Breast epithelium (tissue), 4 donors: ENCODE measurements at regions not wholly inside any gene's neighbourhood (a gene's known extent, or its start where the extent isn't known, plus 50 kb on each side); places are given as distances from the start of the nearest gene placed in this dataset.

Experiments
- DNase-seq, 2 donors: peaks; one replicate each; pipeline ENCODE4 v3.0.0-alpha.2; 2019; ENCODE audit warnings: low spot score in 2 of 2
- H3K27ac ChIP-seq, 2 donors: fragments of 200-600 bp; sonication (generic) in 1 of 2; one replicate each; pipeline ENCODE4 v1.5.1; 2016 to 2019; ENCODE audit warnings: mild to moderate bottlenecking in 1 of 2
- H3K27me3 ChIP-seq, 2 donors: fragments of 200-600 bp; sonication (generic) in 1 of 2; one replicate each; pipeline versions ENCODE4 v1.5.1 to v1.6.0; 2017 to 2019; ENCODE audit warnings: control low read depth in 1 of 2, mild to moderate bottlenecking in 1 of 2
- H3K36me3 ChIP-seq: fragments of 200-600 bp; one replicate; pipeline ENCODE4 v1.5.1; 2019
- H3K4me1 ChIP-seq, 2 donors: fragments of 200-600 bp; sonication (generic); one replicate each; pipeline ENCODE4 v1.5.1; 2016 to 2019; ENCODE audit warnings: control low read depth in 1 of 2
- H3K4me3 ChIP-seq, 3 donors: fragments of 200-600 bp; sonication (generic); 1 replicate in 2 of 3; 2 replicates in 1 of 3; pipeline ENCODE4 v1.5.1; 2016 to 2019; ENCODE audit warnings: mild to moderate bottlenecking in 3 of 3, moderate library complexity in 2 of 3
- H3K9me3 ChIP-seq, 2 donors: fragments of 200-600 bp; sonication (generic) in 1 of 2; one replicate each; pipeline ENCODE4 v1.5.1; 2016 to 2019; ENCODE audit warnings: control low read depth in 1 of 2
- POLR2A ChIP-seq: fragments of 450-650 bp; IDR thresholded peaks from one replicate; pipeline ENCODE4 v1.6.1; 2016; ENCODE audit warnings: antibody characterized with exemption, mild to moderate bottlenecking, moderate library complexity
- POLR2AphosphoS5 ChIP-seq, 3 donors: sonication (generic); formaldehyde crosslinking; IDR thresholded peaks; one replicate each; pipeline ENCODE4 v1.6.1; 2017; ENCODE audit warnings: antibody characterized with exemption in 3 of 3
- intact Hi-C: fragments of 100-400 bp; cut with DNase I; formaldehyde crosslinking; loops from one replicate; pipeline ENCODE4 v1.15.1; 2023; ENCODE audit warnings: low total_unique reads
- TF ChIP-seq, protein P1 (sequence below), 3 donors: fragments of 450-650 bp; IDR thresholded peaks; one replicate each; pipeline ENCODE4 v1.5.1; 2016 to 2017; ENCODE audit warnings: antibody characterized with exemption in 3 of 3, mild to moderate bottlenecking in 3 of 3, moderate library complexity in 3 of 3

DNA sequence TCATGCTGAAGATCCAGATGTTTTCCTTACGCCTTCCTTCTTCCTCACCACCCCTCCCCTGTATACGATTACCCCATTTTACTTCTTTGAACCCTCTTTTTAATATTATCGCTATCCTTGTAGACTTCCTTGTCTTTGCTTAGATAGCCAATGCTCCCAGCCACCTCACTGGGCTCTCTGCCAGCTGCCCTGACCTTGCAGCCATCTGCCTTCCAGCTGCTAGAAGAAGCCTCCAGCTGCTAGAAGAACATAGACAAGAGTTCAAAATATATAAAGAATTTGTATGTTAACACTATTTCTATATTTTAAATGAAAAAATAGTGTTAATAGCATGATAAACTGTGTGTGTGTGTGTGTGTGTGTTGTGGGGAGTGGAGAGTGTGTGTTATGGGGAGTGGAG is 374.7 kb downstream of the ANKRD50 start:
- H3K4me1 ChIP-seq, result no peaks in the 10 kb centered on the region
- H3K36me3 ChIP-seq, result no peaks in the 10 kb centered on the region
- no peak for DNase-seq
- H3K27me3 ChIP-seq, result no peaks in the 10 kb centered on the region
- H3K27ac ChIP-seq, result no peak overlapping the region
- H3K9me3 ChIP-seq, result no peaks in the 10 kb centered on the region
- TF ChIP-seq POLR2AphosphoS5 (IDR thresholded peaks at IDR 0.05), result no peak
- no peak for TF ChIP-seq POLR2A
- TF ChIP-seq, protein P1, sequence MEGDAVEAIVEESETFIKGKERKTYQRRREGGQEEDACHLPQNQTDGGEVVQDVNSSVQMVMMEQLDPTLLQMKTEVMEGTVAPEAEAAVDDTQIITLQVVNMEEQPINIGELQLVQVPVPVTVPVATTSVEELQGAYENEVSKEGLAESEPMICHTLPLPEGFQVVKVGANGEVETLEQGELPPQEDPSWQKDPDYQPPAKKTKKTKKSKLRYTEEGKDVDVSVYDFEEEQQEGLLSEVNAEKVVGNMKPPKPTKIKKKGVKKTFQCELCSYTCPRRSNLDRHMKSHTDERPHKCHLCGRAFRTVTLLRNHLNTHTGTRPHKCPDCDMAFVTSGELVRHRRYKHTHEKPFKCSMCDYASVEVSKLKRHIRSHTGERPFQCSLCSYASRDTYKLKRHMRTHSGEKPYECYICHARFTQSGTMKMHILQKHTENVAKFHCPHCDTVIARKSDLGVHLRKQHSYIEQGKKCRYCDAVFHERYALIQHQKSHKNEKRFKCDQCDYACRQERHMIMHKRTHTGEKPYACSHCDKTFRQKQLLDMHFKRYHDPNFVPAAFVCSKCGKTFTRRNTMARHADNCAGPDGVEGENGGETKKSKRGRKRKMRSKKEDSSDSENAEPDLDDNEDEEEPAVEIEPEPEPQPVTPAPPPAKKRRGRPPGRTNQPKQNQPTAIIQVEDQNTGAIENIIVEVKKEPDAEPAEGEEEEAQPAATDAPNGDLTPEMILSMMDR (IDR thresholded peaks at IDR 0.05), result no peak
- no peak overlapping the region for H3K4me3 ChIP-seq
- intact Hi-C loops, result no loop called here

DNA sequence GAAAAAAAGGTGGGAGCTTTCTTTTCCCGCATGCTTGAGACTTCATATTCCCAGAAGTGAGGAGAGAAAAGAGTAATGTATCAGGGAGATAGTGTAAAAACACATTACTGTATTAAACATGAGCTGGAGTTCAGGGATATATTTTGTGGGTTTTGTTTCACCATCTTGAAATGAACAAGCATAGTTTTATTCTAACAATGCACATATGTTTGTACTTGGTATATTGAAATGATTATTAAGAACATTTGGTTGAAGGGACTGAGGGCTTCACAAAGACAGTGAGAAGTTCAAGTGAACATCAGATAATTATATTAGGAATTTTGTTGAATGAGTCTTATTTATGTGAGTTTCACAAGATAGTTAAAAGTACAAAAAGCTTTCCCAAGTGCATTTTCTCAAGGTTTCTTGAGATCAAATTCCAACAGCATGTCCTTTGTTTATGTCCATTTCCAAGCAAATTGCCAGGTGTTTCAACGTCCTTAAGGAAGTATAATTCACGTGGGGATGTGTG is 368.8 kb downstream of the ANKRD50 start:
- no peak for TF ChIP-seq POLR2AphosphoS5 (IDR thresholded peaks at IDR 0.05)
- TF ChIP-seq, protein P1 (IDR thresholded peaks at IDR 0.05), result no peak
- no peak for TF ChIP-seq POLR2A
- Histone ChIP-seq H3K9me3 (no peaks in the 10 kb centered on the region), H3K4me3 (no peak overlapping the region), H3K4me1 (no peaks in the 10 kb centered on the region), H3K27me3 (no peaks in the 10 kb centered on the region), H3K36me3 (no peaks in the 10 kb centered on the region), H3K27ac (no peak overlapping the region)
- intact Hi-C loops, result no loop called here
- no peak for DNase-seq

GRCh38 chr4:124372916-124373315 is 339.6 kb downstream of the ANKRD50 start:
- intact Hi-C loops, result no loop called here
- Histone ChIP-seq H3K27ac (no peak overlapping the region), H3K4me1 (no peaks in the 10 kb centered on the region), H3K9me3 (peaks cover 0 to 14% of the 10 kb centered on the region in 2 donors), H3K27me3 (no peaks in the 10 kb centered on the region), H3K4me3 (no peak overlapping the region), H3K36me3 (no peaks in the 10 kb centered on the region)
- DNase-seq, result no peak
- TF ChIP-seq POLR2A, result no peak
- no peak for TF ChIP-seq POLR2AphosphoS5 (IDR thresholded peaks at IDR 0.05)
- TF ChIP-seq, protein P1 (IDR thresholded peaks at IDR 0.05), result no peak

GRCh38 chr4:124386163-124386562 is 326.4 kb downstream of the ANKRD50 start:
- H3K9me3 ChIP-seq, result no peaks in the 10 kb centered on the region
- no peak overlapping the region for H3K27ac ChIP-seq
- intact Hi-C loops, result no loop called here
- H3K4me3 ChIP-seq, result no peak overlapping the region
- H3K27me3 ChIP-seq, result no peaks in the 10 kb centered on the region
- no peaks in the 10 kb centered on the region for H3K36me3 ChIP-seq
- no peak for DNase-seq
- no peaks in the 10 kb centered on the region for H3K4me1 ChIP-seq
- TF ChIP-seq, protein P1 (IDR thresholded peaks at IDR 0.05), result no peak
- TF ChIP-seq POLR2AphosphoS5 (IDR thresholded peaks at IDR 0.05) (no peak), POLR2A (no peak)

DNA sequence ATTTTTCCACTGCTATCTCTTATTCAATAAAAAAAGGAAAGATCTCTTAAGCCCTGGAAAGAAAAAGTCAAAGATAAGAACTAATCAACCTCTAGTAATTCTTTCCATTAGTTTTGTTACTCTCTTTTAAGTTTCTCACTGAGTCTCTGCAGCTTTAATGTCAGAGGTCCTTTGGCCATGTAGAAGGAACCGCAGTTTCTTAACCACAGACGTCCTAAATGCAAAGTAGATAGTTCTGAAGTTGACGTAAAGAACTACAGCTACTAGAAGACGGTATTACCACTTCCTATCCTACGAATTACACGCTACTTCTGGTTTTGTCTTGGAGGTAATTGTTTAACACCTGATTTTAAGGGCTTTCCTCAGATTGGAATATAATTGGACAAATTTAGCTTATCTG is 325.9 kb downstream of the ANKRD50 start:
- no peak for DNase-seq
- TF ChIP-seq, protein P1 (IDR thresholded peaks at IDR 0.05), result no peak
- no peak for TF ChIP-seq POLR2AphosphoS5 (IDR thresholded peaks at IDR 0.05)
- no peak for TF ChIP-seq POLR2A
- H3K9me3 ChIP-seq, result no peaks in the 10 kb centered on the region
- no peak overlapping the region for H3K4me3 ChIP-seq
- intact Hi-C loops, result no loop called here
- no peaks in the 10 kb centered on the region for H3K36me3 ChIP-seq
- H3K27me3 ChIP-seq, result no peaks in the 10 kb centered on the region
- H3K4me1 ChIP-seq, result no peaks in the 10 kb centered on the region
- no peak overlapping the region for H3K27ac ChIP-seq
